ENCODE measurements at regions not wholly inside any gene's neighbourhood (a gene's known extent, or its start where the extent isn't known, plus 50 kb on each side); places are given as distances from the start of the nearest gene placed in this dataset.

DNA sequence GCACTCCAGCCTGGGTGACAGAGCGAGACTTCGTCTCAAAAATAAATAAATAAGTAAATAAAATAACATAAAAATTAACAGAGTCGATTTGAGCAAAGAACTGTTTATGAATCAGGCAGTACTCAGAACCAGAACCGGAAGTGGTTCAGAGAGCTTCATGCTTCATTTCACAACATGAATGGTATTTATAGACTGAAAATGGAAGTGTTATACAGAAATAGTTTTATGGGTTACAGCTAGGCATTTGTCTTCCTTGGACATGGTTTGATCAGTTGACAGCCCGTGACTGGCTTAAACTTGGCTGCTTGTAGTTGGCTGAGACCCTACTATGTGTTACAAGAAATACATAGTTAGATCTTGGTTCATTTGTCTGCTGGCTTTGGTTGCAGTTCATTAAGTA lies 216.0 kb upstream of the MCTP2 start:
- DNase-seq (ENCODE audit: low spot score) (no peak), ATAC-seq (ENCODE audit: insufficient number of reproducible peaks, low FRiP score, low read depth) (no peak)
- Histone ChIP-seq H3K4me3 (no peak overlapping the region), H3K4me1 (ENCODE audit: control insufficient read depth in 1 of 2, low read depth in 2 of 2) (no peaks in the 10 kb centered on the region), H3K36me3 (no peaks in the 10 kb centered on the region), H3K9me3 (no peaks in the 10 kb centered on the region), H3K27me3 (replicated peaks; ENCODE audit: insufficient read depth) (no peaks in the 10 kb centered on the region), H3K27ac (no peak overlapping the region)
- TF ChIP-seq CTCF (IDR thresholded peaks at IDR 0.05), result no peak

GRCh38 chr15:94008104-94009074 lies 223.0 kb upstream of the MCTP2 start:
- DNase-seq (ENCODE audit: low spot score) (no peak), ATAC-seq (ENCODE audit: insufficient number of reproducible peaks, low FRiP score, low read depth) (no peak)
- H3K27me3 ChIP-seq (replicated peaks; ENCODE audit: insufficient read depth), result no peaks in the 10 kb centered on the region
- no peak for TF ChIP-seq CTCF (IDR thresholded peaks at IDR 0.05)
- H3K36me3 ChIP-seq, result no peaks in the 10 kb centered on the region
- H3K4me3 ChIP-seq, result no peak overlapping the region
- no peaks in the 10 kb centered on the region for H3K9me3 ChIP-seq
- no peak overlapping the region for H3K27ac ChIP-seq
- no peaks in the 10 kb centered on the region for H3K4me1 ChIP-seq (ENCODE audit: control insufficient read depth in 1 of 2, low read depth in 2 of 2)

DNA sequence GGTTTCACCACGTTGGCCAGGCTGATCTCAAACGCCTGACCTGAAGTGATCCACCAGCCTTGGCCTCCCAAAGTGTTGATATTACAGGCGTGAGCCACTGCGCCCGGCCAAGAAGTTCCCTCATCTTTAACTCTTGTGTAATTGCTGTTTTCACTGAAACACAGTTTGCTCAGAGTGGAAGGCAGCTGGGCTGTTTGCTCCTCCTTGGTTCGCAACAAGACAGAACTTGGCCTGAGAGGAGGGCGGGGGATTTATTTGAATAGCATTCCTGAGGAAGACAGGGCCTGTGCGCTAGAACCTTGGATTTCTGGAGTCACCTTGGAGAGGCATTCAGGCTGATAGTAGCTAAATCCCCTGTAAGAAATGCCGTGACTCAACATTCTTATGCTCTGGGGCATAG lies 226.7 kb upstream of the MCTP2 start:
- Histone ChIP-seq H3K36me3 (no peaks in the 10 kb centered on the region), H3K27ac (no peak overlapping the region), H3K4me3 (no peak overlapping the region), H3K4me1 (ENCODE audit: control insufficient read depth in 1 of 2, low read depth in 2 of 2) (no peaks in the 10 kb centered on the region), H3K27me3 (replicated peaks; ENCODE audit: insufficient read depth) (no peaks in the 10 kb centered on the region), H3K9me3 (no peaks in the 10 kb centered on the region)
- TF ChIP-seq CTCF (IDR thresholded peaks at IDR 0.05), result no peak
- ATAC-seq (ENCODE audit: insufficient number of reproducible peaks, low FRiP score, low read depth) (no peak), DNase-seq (ENCODE audit: low spot score) (no peak)

- ATAC-seq (ENCODE audit: insufficient number of reproducible peaks, low FRiP score, low read depth) (no peak), DNase-seq (ENCODE audit: low spot score) (no peak)
- TF ChIP-seq CTCF (IDR thresholded peaks at IDR 0.05), result no peak
- Histone ChIP-seq H3K27me3 (replicated peaks; ENCODE audit: insufficient read depth) (no peaks in the 10 kb centered on the region), H3K4me3 (no peak overlapping the region), H3K36me3 (no peaks in the 10 kb centered on the region), H3K4me1 (ENCODE audit: control insufficient read depth in 1 of 2, low read depth in 2 of 2) (no peaks in the 10 kb centered on the region), H3K9me3 (no peaks in the 10 kb centered on the region), H3K27ac (no peak overlapping the region)
Observed at GRCh38 chr15:94002041-94002440, 229.3 kb upstream of the MCTP2 start.

GRCh38 chr15:94001255-94001801 lies 230.0 kb upstream of the MCTP2 start:
- ATAC-seq (ENCODE audit: insufficient number of reproducible peaks, low FRiP score, low read depth), result no peak
- Histone ChIP-seq H3K4me3 (no peak overlapping the region), H3K27me3 (replicated peaks; ENCODE audit: insufficient read depth) (no peaks in the 10 kb centered on the region), H3K4me1 (ENCODE audit: control insufficient read depth in 1 of 2, low read depth in 2 of 2) (no peaks in the 10 kb centered on the region), H3K9me3 (no peaks in the 10 kb centered on the region), H3K36me3 (no peaks in the 10 kb centered on the region), H3K27ac (no peak overlapping the region)
- no peak for TF ChIP-seq CTCF (IDR thresholded peaks at IDR 0.05)
- DNase-seq (ENCODE audit: low spot score), result no peak
